Fibroblast of lung (primary cell): ENCODE measurements at regions not wholly inside any gene's neighbourhood (a gene's known extent, or its start where the extent isn't known, plus 50 kb on each side); places are given as distances from the start of the nearest gene placed in this dataset.
"Not testable (repeated sequence)": the region's sequence is repeated elsewhere in the genome, so short reads cannot be mapped to it uniquely, and the experiment has no call there.

ENCODE experiments used
- DNase-seq, 2 donors: peaks; one replicate each; pipeline versions ENCODE4 v3.0.0 to v3.0.0-alpha.2; 2010; ENCODE audit warnings: low read depth in 2 of 2
- H2AFZ ChIP-seq: 2 replicates; pipeline ENCODE4 v1.5.1; 2012; ENCODE audit warnings: low read length, control low read depth, inconsistent platforms
- H3K27ac ChIP-seq: 2 replicates; pipeline ENCODE4 v1.5.1; 2011; ENCODE audit warnings: low read length, control low read depth; ENCODE audit not compliant: insufficient read depth
- H3K27me3 ChIP-seq: 2 replicates; pipeline ENCODE4 v1.5.1; 2011; ENCODE audit warnings: mild to moderate bottlenecking, low read length; ENCODE audit not compliant: control insufficient read depth, insufficient read depth
- H3K36me3 ChIP-seq: 2 replicates; pipeline ENCODE4 v1.5.1; 2011; ENCODE audit warnings: low read length; ENCODE audit not compliant: control insufficient read depth, insufficient read depth
- H3K4me1 ChIP-seq: 2 replicates; pipeline ENCODE4 v1.5.1; 2011; ENCODE audit warnings: low read length; ENCODE audit not compliant: control insufficient read depth, insufficient read depth; ENCODE audit errors: extremely low read depth
- H3K4me2 ChIP-seq: 2 replicates; pipeline ENCODE4 v1.5.1; 2011; ENCODE audit warnings: low read length, control low read depth; ENCODE audit not compliant: insufficient read depth; ENCODE audit errors: extremely low read depth
- H3K4me3 ChIP-seq, 4 experiments: fragments of 200-600 bp in 1 of 4; sonication (generic) in 1 of 4; replicated peaks in 1 of 4; 2 replicates each; pipeline ENCODE4 v1.5.1; 2011 to 2016; ENCODE audit warnings: low read length in 4 of 4, low read depth in 3 of 4, mild to moderate bottlenecking in 3 of 4, control low read depth in 2 of 4, inconsistent platforms in 1 of 4, mixed read lengths in 1 of 4; ENCODE audit not compliant: insufficient read depth in 1 of 4; ENCODE audit errors: control extremely low read depth in 1 of 4
- H3K79me2 ChIP-seq: 2 replicates; pipeline ENCODE4 v1.5.1; 2012; ENCODE audit warnings: mild to moderate bottlenecking, low read length, inconsistent platforms; ENCODE audit not compliant: control insufficient read depth, insufficient read depth
- H3K9ac ChIP-seq: 2 replicates; pipeline ENCODE4 v1.5.1; 2011; ENCODE audit warnings: mild to moderate bottlenecking, low read length, control low read depth; ENCODE audit not compliant: insufficient read depth
- H3K9me3 ChIP-seq: 2 replicates; pipeline ENCODE4 v1.5.1; 2012; ENCODE audit warnings: low read depth, low read length; ENCODE audit not compliant: control insufficient read depth, insufficient read depth
- H4K20me1 ChIP-seq: 2 replicates; pipeline ENCODE4 v1.5.1; 2011; ENCODE audit warnings: low read length; ENCODE audit not compliant: control insufficient read depth, insufficient read depth; ENCODE audit errors: extremely low read depth
- CTCF ChIP-seq, 2 donors: IDR thresholded peaks in 1 of 2; conservative IDR thresholded peaks in 1 of 2; 1 replicate in 1 of 2; 2 replicates in 1 of 2; pipeline ENCODE4 v1.5.1; 2011 to 2012; ENCODE audit warnings: low read length in 2 of 2, control low read depth in 1 of 2, inconsistent platforms in 1 of 2, low read depth in 1 of 2, mild to moderate bottlenecking in 1 of 2
- EZH2 ChIP-seq: IDR thresholded peaks from 2 replicates; pipeline ENCODE4 v1.5.1; 2012; ENCODE audit warnings: low read length, control low read depth, mild to moderate bottlenecking; ENCODE audit errors: missing control alignments

GRCh38 chr21:28482657-28483056 lies 510.0 kb downstream of the LTN1 start:
- Histone ChIP-seq H3K4me2 (no peak overlapping the region), H4K20me1 (no peaks in the 10 kb centered on the region), H3K36me3 (no peaks in the 10 kb centered on the region), H3K27me3 (no peaks in the 10 kb centered on the region), H3K4me1 (no peaks in the 10 kb centered on the region), H3K4me3 (no peak overlapping the region), H3K79me2 (no peaks in the 10 kb centered on the region), H2AFZ (no peak overlapping the region), H3K9ac (no peak overlapping the region), H3K9me3 (no peaks in the 10 kb centered on the region), H3K27ac (no peak overlapping the region)
- TF ChIP-seq EZH2 (no peak), CTCF (conservative IDR thresholded peaks at IDR 0.05 in 1 of 2, IDR thresholded peaks at IDR 0.05 in 1 of 2; ENCODE audit: low read depth in 1 of 2, low read length in 2 of 2) (no peak)
- no peak for DNase-seq

- Histone ChIP-seq H3K9me3 (no peaks in the 10 kb centered on the region), H2AFZ (no peak overlapping the region), H3K27me3 (no peaks in the 10 kb centered on the region), H3K4me2 (no peak overlapping the region), H3K4me1 (no peaks in the 10 kb centered on the region), H4K20me1 (no peaks in the 10 kb centered on the region), H3K9ac (no peak overlapping the region), H3K27ac (no peak overlapping the region), H3K4me3 (no peak overlapping the region), H3K36me3 (no peaks in the 10 kb centered on the region), H3K79me2 (no peaks in the 10 kb centered on the region)
- TF ChIP-seq EZH2 (no peak), CTCF (conservative IDR thresholded peaks at IDR 0.05 in 1 of 2, IDR thresholded peaks at IDR 0.05 in 1 of 2; ENCODE audit: low read depth in 1 of 2, low read length in 2 of 2) (no peak)
- peak in 1 of 2 donors; percentile 24 for DNase-seq
Observed at GRCh38 chr21:28480470-28480869, 512.2 kb downstream of the LTN1 start.

- Histone ChIP-seq H3K9me3 (no peaks in the 10 kb centered on the region), H3K79me2 (no peaks in the 10 kb centered on the region), H3K27me3 (no peaks in the 10 kb centered on the region), H3K36me3 (no peaks in the 10 kb centered on the region), H3K4me1 (peaks cover 6% of the 10 kb centered on the region), H3K4me3 (no peak overlapping the region), H3K9ac (no peak overlapping the region), H4K20me1 (no peaks in the 10 kb centered on the region), H3K4me2 (peak overlapping the region; percentile 63), H3K27ac (peak overlapping the region; percentile 41), H2AFZ (peak overlapping the region; percentile 81)
- TF ChIP-seq EZH2 = no peak
- no peak for TF ChIP-seq CTCF (conservative IDR thresholded peaks at IDR 0.05 in 1 of 2, IDR thresholded peaks at IDR 0.05 in 1 of 2; ENCODE audit: low read depth in 1 of 2, low read length in 2 of 2)
- peak in 1 of 2 donors; percentile 91 for DNase-seq
Observed at GRCh38 chr21:28473530-28474220, 519.0 kb downstream of the LTN1 start.

- not testable (repeated sequence) for H3K4me2 ChIP-seq, H2AFZ ChIP-seq, H3K27ac ChIP-seq, H3K4me1 ChIP-seq, H3K4me3 ChIP-seq, H3K79me2 ChIP-seq, H3K9me3 ChIP-seq, H4K20me1 ChIP-seq, H3K9ac ChIP-seq, H3K27me3 ChIP-seq, H3K36me3 ChIP-seq
- peak; percentile 24 to 36 for DNase-seq
Observed at GRCh38 chr21:28472543-28472942, 520.1 kb downstream of the LTN1 start.
